ENCODE measurements at regions not wholly inside any gene's neighbourhood (a gene's known extent, or its start where the extent isn't known, plus 50 kb on each side); places are given as distances from the start of the nearest gene placed in this dataset.
"Not testable (repeated sequence)": the region's sequence is repeated elsewhere in the genome, so short reads cannot be mapped to it uniquely, and the experiment has no call there.

DNA sequence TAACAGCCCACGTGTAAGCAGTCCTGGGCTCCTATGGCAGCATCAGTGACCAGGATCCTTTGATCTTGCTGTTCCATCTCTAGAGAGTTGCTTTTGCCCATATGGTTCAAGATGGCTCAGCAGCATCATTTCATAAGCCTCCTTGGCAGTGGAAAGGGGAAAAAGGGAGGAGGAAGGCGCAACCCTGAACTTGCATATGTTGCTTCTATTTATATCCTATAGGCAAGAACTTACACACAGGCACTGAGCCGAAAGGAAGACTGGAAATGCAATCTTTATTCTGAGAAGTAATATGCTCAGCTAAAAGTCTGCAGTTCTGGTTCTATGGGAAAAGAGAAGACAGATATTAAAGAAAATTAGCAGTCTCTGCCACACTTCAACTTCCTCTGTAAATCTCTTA is 167.7 kb upstream of the PLXNC1 start:
- no peak for DNase-seq

GRCh38 chr12:93981411-93981810 is 167.0 kb upstream of the PLXNC1 start:
- DNase-seq, result no peak

- no peak for DNase-seq
These were observed 165.5 kb upstream of the PLXNC1 start for GRCh38 chr12:93982771-93983315.

DNA sequence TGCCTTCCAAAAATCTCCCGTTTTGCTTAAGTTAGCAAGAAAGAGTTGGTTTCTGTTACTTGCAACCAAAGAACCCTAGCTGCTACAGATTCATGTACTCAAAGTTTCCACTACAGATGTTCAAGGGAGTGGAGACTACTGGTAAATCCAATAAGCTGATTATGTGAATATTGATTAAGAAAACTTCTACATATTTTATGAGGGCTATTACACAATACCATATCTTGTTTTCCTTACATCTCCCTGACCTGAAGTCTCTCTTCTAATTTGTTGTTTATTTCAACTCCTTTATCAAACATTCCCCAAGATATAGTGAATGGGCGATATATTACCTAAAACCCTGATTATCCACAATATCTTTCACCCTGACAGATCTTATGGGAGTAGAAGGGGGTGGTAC is 164.4 kb upstream of the PLXNC1 start:
- DNase-seq, result no peak

GRCh38 chr12:93989949-93990348 is 158.4 kb upstream of the PLXNC1 start:
- DNase-seq, result no peak

DNA sequence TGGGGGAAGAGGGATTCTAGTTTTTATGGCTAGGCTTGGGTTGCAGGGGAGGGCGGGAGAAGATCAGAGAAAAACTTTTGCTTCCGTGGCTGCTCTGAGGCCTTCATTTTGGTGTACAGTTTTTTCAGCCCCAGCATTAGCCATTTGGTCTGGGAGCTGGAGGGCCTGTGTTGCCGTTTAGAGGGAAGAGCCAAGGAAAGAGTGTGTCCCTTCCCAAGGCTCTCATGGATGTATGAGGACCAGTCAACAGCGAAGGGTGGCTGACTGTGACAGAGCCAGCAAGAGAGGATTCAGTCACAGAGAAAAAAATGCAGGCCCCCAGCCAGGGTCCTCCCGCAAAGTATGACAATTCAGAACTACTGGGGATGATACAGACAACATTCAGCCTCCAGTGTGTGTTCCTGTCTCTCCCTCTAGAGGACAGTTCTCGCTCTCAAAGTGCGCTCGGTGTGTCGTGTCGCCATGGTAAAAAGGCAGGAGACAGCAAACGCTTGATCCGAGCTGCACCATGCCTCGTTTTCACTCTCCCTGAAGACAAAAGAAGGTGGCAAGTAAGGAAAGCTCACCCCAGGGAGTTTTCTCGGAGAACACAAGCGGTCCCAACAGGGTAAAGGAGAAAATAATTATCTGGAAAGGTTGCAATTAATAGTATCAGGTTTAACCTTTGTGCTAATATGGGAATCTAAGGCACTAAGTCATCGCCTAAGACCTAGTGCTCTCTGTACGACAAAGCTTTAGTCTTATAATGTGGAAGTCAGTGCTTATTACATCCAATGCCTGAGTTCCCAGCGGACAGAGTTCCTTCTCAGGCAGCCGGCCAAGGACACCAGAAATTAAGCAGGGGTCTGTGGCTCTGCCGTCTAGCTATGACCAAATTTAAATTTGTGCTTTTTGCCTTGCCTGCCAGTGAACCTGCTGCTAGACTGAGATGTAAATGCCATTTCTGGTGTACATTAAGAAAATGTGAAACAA is 157.3 kb upstream of the PLXNC1 start:
- DNase-seq, result no peak

DNA sequence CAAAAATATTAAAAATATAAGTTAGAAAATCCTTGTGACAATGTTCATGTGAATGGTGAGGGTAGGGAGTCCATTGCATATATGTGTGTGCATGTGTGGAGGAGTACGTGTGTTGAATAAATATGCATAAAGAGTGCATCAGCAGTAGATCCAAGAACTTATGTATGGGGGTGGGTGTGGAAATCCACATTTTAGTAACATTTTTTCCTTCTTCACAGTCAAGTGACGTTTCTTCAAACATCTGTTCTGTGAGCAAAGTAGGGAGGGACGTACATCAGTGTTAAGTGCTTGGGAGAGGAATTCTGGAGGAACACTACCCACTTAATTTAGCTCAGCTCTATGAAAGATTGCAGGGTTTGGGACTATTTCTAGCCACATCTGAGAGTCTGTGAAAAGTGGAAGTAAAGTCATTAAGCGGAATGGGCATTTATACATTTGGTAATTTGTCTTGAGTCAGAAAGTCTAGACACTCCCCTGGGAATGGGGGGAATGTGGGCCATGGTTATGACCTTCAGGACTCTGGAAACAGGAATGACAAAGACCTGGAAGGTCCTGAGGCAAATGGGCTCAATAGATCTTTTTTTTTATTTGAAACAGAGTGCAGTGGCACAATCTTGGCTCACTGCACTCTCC is 156.4 kb upstream of the PLXNC1 start:
- DNase-seq, result no peak

DNA sequence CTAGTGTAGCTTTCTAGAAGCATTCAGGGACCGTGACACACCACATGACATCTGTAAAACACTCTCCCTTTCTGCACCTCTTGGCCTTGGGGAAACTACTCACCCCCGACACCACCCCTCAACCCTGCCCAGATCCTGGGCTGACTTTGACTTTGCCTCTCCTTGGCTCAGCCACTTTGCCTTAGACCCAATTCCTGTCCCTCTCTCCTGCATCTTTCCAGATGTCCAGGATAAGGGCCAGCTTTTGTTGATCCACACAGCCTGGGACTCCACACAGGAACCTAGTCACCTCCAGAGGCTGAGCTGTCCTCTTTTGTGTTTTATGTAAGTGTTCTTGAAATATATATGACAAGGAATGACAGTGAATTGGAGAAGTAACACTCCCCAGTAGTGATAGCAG is 153.7 kb upstream of the PLXNC1 start:
- no peak for DNase-seq

- DNase-seq, result no peak
These were observed 152.1 kb upstream of the PLXNC1 start for GRCh38 chr12:93996321-93996720.

DNA sequence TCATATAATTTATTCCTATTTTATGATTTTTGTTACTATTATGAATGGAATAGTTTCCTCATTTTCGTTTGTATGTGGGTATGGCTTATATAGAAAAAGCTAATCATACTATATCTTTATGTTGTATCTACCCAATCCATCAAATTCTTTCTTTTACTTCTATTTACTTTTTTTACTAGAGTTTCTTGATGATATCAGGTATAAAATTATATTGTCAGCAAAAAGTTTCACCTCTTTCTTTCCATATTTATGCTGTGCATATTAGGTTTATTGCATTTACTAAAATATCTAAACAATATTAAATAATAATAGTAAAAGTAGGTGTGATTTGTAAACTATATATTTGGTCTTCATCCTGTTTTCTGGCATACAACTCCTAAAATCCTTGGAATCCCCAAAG is 146.7 kb upstream of the PLXNC1 start:
- DNase-seq, result no peak

DNA sequence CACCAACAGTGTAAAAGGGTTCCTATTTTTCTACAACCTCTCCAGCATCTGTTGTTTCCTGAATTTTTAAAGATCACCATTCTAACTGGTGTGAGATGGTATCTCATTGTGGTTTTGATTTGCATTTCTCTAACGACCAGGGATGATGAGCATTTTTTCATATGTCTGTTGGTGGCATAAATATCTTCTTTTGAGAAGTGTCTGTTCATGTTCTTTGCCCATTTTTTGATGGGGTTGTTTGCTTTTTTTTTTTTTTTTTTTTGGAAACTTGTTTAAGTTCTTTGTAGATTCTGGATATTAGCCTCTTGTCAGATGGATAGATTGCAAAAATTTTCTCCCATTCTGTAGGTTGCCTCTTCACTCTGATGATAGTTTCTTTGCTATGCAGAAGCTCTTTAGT is 145.5 kb upstream of the PLXNC1 start:
- not testable (repeated sequence) for DNase-seq

- DNase-seq, result peak; percentile 45
These were observed 140.5 kb upstream of the PLXNC1 start for GRCh38 chr12:94007833-94008232.

- DNase-seq, result no peak
These were observed 138.1 kb upstream of the PLXNC1 start for GRCh38 chr12:94010307-94010706.

- no peak for DNase-seq
These were observed 136.3 kb upstream of the PLXNC1 start for GRCh38 chr12:94012071-94012470.

GRCh38 chr12:94012590-94012989 is 135.8 kb upstream of the PLXNC1 start:
- no peak for DNase-seq

- DNase-seq, result not testable (repeated sequence)
These were observed 131.1 kb upstream of the PLXNC1 start for GRCh38 chr12:94017247-94017646.

DNA sequence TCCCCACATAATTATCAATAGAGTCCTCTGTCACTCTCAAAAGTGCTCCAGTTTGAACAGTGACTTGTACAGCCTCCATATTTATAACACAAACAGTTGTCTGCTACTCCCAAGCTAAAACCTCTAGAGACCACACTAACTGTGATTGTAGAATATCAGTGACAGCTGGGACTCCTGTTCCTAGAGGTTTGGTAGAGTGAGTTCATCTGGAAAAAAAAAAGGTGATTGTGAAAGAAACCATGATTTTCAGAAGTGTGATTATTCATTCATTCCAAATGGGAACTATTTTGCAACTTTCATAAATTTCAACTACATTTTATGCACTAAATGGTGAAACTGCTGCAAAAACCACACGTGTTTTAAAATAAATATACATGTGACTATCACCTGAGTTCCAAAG is 128.0 kb upstream of the PLXNC1 start:
- DNase-seq, result no peak

DNA sequence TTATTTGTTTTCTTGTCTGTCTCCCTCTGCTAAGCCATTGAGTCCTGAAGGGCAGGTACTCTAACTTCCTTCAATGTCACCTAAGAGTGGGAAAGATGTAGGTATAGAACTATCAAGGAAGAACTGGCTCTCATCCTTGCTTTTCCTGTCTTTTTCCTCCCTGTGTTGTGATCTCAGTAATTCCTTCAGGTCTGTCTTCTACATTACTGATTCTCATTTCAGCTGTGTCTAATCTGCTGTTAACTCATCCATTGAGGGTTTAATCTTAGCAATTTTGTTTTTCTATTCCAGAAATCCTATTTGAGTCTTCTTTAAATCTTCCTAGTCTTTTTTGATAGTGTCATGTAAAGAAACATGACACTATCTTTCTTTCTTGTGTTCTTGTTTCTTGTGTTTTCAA is 124.5 kb upstream of the PLXNC1 start:
- DNase-seq, result no peak

GRCh38 chr12:94025068-94025467 is 123.3 kb upstream of the PLXNC1 start:
- DNase-seq, result no peak

GRCh38 chr12:94025756-94026155 is 122.6 kb upstream of the PLXNC1 start:
- no peak for DNase-seq

DNA sequence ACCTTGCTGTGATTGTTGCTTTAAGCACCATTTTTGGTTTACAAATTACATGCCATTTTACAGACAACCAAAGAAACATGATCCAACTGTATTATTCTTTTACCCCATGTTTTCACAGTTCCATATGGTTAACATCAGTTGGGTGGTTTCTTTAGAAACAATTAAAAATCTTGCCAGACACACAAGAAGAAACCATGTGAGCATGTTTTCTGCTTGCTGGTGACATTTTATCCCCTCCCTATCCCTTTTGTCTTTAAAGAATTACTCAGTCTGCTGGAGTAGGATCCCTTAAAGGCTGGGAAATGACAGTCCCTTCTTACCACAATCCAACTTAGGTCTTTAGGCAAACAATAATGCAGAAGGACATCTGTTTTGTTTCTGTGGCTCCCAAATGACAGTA is 121.8 kb upstream of the PLXNC1 start:
- no peak for DNase-seq

DNA sequence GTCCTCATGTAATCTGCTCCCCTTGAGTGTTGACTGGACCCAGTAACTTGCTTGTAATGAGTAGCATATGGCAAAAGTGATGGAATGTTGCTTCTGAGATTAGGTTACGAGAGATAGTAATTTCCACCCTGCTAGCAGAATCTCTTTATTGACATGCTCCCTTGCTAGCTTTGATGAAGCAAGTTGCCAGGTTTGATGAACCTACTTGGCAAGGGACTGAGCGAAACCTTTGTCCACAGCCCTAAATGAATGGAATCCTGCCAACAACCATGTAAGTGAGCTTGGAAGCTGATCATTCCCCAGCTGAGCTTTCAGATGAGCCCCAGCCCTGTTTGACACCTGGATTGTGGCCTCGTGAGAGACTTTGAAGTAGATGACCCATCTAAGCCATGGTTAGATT is 120.8 kb upstream of the PLXNC1 start:
- no peak for DNase-seq

DNA sequence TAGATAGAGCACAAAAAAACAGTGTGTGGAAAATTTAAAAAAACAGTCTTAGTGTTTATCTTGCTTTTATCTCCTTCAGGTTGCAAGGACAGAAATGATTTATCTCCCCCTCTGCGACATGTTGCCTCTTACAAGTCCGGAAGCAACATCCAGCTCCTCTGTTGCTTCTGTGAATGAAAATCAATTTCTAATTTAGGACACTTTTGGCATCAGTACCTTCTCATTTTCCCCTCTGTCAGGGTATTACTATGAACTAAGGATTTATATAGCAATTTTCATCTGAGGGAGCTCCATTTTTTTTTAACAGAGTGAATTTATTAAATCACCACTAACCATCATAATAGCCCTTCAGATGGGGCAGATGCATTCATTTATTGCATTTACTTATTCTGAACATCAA is 116.6 kb upstream of the PLXNC1 start:
- no peak for DNase-seq

DNA sequence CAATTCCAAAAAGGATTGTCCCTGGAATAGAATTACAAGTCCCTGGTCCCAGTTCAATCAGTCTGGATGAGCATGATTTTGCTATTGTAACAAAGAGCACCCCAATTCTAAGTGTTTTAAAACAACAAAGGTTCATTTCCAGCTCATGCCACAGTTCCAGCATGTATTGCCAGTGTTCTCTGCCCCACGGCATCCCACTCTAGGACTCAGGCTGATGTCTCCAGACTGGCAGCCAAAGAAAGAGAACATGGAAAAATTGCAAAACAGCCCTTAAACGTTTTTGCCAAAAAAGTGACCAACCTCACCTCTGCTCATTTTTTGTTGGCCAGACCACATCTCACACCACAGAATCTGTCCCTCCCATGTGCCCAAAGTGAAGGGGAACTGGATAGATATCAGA is 116.0 kb upstream of the PLXNC1 start:
- DNase-seq, result no peak
